ENCODE measurements at regions not wholly inside any gene's neighbourhood (a gene's known extent, or its start where the extent isn't known, plus 50 kb on each side); places are given as distances from the start of the nearest gene placed in this dataset.

GRCh38 chr2:224310943-224311625 is 90.8 kb downstream of the FAM124B start:
- H3K27ac ChIP-seq, result no peak overlapping the region
- H3K9me3 ChIP-seq, result no peaks in the 10 kb centered on the region
- no peaks in the 10 kb centered on the region for H3K36me3 ChIP-seq
- TF ChIP-seq CTCF (IDR thresholded peaks at IDR 0.05), result no peak
- intact Hi-C loops (cut with DNase I), result no loop called here
- no peak overlapping the region for H3K4me3 ChIP-seq
- H3K4me1 ChIP-seq, result no peaks in the 10 kb centered on the region
- no peak for DNase-seq
- no peak for ATAC-seq
- H3K27me3 ChIP-seq (ENCODE audit: low read depth), result no peaks in the 10 kb centered on the region

- no peaks in the 10 kb centered on the region for H3K9me3 ChIP-seq
- DNase-seq (no peak), ATAC-seq (no peak)
- TF ChIP-seq CTCF (IDR thresholded peaks at IDR 0.05), result no peak
- intact Hi-C loops (cut with DNase I), result no loop called here
- no peaks in the 10 kb centered on the region for H3K27me3 ChIP-seq (ENCODE audit: low read depth)
- H3K27ac ChIP-seq, result no peak overlapping the region
- no peak overlapping the region for H3K4me3 ChIP-seq
- no peaks in the 10 kb centered on the region for H3K36me3 ChIP-seq
- H3K4me1 ChIP-seq, result no peaks in the 10 kb centered on the region
Observed at GRCh38 chr2:224309176-224309575, 92.7 kb downstream of the FAM124B start.

- Histone ChIP-seq H3K27me3 (ENCODE audit: low read depth) (no peaks in the 10 kb centered on the region), H3K36me3 (no peaks in the 10 kb centered on the region), H3K9me3 (no peaks in the 10 kb centered on the region), H3K4me3 (no peak overlapping the region), H3K4me1 (no peaks in the 10 kb centered on the region), H3K27ac (no peak overlapping the region)
- intact Hi-C loops (cut with DNase I), result no loop called here
- DNase-seq (no peak), ATAC-seq (no peak)
- no peak for TF ChIP-seq CTCF (IDR thresholded peaks at IDR 0.05)
Observed at GRCh38 chr2:224308272-224308911, 93.5 kb downstream of the FAM124B start.

- intact Hi-C loops (cut with DNase I), result no loop called here
- no peaks in the 10 kb centered on the region for H3K27me3 ChIP-seq (ENCODE audit: low read depth)
- H3K36me3 ChIP-seq, result no peaks in the 10 kb centered on the region
- no peaks in the 10 kb centered on the region for H3K4me1 ChIP-seq
- TF ChIP-seq CTCF (IDR thresholded peaks at IDR 0.05), result no peak
- H3K4me3 ChIP-seq, result no peak overlapping the region
- ATAC-seq (no peak), DNase-seq (no peak)
- H3K27ac ChIP-seq, result no peak overlapping the region
- H3K9me3 ChIP-seq, result no peaks in the 10 kb centered on the region
Observed at GRCh38 chr2:224302952-224303351, 99.0 kb downstream of the FAM124B start.

- Histone ChIP-seq H3K27me3 (ENCODE audit: low read depth) (peaks cover 5% of the 10 kb centered on the region), H3K9me3 (no peaks in the 10 kb centered on the region), H3K36me3 (no peaks in the 10 kb centered on the region), H3K4me3 (no peak overlapping the region), H3K27ac (no peak overlapping the region), H3K4me1 (no peaks in the 10 kb centered on the region)
- ATAC-seq, result no peak
- intact Hi-C loops (cut with DNase I), result no loop called here
- DNase-seq, result no peak
- no peak for TF ChIP-seq CTCF (IDR thresholded peaks at IDR 0.05)
Observed at GRCh38 chr2:224293976-224294375, 107.9 kb downstream of the FAM124B start.
